ENCODE measurements at regions not wholly inside any gene's neighbourhood (a gene's known extent, or its start where the extent isn't known, plus 50 kb on each side); places are given as distances from the start of the nearest gene placed in this dataset.

DNA sequence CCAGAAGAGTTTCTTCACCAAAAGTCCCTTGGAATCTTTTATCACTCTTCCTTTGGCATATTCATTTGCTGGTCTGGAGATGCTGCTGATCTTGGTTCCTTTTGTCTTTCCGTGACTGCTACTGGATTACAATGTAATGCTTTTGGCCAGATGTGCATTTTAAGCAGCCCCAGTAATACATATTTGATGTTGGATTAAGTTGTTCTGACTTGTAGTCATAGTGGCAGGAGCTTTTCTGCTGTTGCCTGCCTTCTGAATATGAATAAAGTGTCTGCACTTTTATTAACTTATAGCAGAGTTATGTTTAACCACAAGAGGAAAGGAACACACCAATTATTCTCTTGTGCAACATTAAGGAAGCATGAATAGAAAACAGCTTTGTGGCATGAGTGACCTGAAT lies 360.0 kb upstream of the DDI1 start:
- no peak for DNase-seq

DNA sequence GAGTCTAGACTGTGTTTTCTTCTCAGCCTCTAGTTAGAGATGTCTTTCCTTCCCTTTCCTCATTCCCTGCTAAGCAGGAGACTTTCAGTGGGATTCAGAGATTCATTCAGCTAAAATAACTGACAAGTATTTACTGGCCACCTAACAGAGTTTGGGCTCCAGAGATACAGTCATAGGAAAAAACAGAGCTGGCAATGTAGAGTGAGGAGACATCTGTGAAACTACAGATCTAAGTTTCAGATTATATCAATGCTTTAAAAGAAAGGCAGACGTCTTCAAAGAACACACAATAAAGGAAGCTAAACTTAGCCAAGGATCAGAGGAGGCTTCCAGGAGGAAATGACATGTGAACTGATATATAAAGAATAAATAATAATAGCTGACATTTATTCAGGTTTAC lies 355.6 kb upstream of the DDI1 start:
- DNase-seq, result no peak

DNA sequence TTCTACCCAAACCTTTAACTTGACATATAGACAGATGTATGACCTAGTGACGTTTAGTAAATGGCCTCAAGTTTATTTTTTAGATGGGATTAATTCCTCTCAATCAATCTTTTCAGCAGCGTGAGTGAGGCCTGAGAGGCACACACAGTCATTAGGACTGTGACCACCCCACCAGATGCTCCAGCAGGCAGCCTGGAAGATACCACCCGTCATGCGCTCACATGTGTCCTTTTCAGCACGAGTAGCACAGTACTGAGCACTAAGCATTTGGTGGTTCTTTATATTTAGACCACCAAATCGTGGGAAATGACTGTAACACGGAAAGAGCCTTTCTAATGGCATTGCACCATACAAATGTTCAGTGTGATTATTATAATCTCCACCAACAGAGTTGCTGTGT lies 354.6 kb upstream of the DDI1 start:
- no peak for DNase-seq

DNA sequence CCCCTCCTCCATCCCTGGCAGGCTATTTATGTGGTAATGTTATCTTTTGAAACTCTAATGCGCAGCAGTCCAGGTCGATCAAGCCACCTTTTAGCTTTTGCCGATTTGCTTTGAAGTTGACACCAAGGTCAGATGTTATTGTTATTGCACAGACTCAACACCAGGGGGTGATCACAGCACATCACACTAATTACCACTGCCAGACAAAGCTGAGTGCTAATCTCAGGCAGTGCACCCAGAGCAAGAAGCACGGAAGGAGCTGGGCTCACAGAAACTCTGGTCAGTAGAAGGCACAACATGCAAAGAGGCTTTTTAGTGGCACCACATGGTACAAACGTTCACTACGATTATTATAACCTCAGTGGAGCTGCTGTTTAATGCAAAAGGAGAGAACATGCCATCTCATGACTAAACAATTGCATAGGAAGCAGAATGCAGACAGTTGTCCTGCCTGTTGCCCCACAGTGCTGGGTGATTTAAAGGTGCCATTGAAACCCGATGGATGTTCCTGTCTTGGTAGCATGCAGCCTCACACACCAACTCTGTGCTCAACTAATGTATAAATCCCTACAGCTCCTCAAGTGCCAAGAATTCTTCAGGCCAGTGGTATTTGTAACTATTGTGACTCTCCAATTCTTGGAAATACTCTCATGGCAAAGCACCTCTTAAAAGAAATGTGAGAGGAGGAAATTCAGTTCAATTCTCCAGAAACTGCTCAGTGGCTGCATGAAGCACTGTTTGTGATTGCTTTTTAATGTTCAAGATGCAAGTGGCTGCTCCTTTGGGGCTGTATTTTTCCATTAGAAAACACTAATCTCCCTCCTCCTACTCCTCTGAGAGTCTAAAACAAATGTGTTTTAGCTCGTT lies 353.9 kb upstream of the DDI1 start:
- peak; percentile 66 for DNase-seq

DNA sequence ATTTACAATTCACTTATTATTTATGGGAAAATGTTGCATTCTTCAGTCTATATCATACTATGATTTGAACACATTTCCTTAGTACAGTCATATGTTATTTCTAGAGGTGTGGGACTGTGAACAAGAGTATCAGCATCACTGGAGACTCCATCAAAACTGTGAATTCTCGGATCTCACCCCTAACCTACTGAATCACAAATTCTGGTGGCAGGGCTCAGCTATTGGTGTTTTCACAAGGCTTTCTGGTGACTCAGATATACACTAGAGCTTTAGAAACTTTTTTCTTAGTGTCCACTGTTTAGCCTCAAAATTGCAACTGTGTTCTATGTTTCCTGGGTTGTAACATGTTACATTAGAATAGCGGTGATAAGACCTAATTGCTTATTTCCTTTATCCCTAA lies 352.9 kb upstream of the DDI1 start:
- no peak for DNase-seq

DNA sequence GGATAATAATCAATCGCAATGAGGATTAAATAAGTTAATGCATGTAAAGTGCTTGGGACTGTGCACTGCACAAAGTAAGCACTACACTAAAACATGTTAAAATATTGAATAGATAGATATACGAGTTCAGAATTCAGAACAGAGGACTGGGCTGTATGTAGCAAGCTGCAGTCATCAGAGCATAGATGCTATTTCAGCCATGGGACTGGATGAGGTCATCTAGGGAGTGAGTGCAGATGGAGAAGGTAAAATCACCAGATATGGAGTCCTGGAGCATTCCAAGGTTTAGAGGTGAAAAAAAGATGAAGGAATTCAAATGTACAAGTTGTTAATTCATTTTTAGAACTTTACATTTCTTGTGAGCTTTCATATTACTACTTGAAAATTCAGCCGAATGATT lies 347.5 kb upstream of the DDI1 start:
- DNase-seq, result no peak

DNA sequence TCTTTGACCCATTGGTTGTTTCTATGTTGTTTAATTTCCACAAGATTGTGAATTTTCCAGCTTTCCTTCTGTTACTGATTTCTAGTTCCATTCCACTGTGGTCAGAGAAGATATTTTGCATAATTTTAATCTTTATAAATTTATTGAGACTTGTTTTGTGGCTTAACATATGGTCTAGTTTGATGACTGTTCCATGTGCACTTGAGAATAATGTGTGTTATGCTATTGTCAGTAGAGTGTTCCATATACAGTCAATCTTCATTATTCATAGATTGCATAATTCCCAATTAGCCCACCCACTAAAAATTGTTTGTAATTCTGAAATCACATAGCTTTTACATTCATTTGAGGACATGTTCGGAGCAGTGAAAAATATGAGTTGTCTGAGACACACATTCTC lies 346.1 kb upstream of the DDI1 start:
- DNase-seq, result no peak

DNA sequence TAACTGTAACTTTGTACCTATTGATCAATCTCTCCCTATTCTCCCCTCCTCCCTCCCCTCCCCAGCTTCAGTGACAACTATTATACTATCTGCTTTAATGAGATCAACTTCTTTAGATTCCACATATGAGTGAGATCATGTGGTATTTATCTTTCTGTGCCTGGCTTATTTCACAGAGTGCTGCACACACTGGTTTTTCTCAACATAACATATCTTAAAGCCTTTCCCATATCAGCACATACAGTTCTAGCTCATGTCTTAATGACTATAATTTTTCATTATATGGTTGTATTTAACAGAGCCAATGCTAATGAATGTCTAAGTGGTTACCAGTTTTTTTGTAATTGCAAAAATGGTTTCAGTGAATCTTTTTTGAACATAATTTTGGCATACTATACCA lies 340.3 kb upstream of the DDI1 start:
- no peak for DNase-seq

DNA sequence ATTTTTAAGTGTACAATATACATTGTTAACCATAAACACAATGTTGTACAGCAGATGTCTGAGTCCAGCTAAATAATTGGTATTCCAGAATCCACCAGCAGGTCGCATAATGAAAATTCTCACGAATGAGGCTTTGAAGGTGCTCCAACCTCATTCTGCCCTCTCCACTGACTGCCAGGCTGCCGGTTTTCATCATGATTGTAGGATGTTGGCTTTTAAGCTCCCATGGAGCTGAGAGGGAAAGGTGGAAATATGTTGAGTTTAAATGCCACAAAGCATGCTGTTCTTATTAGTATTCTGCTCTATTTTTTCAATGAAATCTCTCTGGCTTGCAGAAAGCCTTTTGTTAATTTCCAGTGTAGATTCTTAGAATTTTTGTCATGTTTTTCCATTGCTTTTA lies 337.2 kb upstream of the DDI1 start:
- DNase-seq, result no peak

DNA sequence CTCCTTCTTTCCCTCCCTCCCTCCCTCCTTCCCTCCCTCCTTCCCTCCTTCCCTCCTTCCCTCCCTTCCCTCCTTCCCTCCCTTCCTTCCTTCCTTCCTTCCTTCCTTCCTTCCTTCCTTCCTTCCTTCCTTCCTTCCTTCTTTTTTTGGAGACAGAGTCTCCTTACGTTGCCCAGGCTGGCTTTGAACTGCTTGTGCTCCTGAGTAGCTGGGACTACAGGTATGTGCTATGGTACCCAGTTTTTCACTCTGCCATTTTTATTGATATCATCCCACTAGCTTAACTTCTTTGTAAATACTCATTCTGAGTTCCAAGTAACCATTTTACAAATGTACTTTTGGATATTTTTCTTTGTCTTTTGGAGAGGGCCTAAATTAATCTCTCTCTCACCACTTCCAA lies 336.8 kb upstream of the DDI1 start:
- no peak for DNase-seq

DNA sequence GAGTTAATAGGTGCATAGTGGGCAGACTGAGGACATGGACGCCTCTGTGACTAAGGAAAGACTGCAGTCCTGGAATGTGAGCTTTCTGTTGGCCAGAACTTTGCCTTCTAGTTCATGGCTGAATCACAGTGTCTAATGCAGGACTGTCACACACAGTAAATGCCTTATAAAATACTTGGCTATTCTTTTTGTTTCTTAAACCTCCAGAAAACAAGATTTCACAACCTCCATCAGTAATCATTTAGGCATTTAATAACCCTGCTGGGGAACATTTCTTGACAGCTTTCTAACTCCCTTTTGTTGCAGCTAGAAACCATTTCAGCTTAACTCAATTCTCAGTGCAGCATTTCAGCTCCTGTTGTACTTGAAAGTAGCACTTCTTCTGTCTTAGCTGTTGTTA lies 335.8 kb upstream of the DDI1 start:
- no peak for DNase-seq

DNA sequence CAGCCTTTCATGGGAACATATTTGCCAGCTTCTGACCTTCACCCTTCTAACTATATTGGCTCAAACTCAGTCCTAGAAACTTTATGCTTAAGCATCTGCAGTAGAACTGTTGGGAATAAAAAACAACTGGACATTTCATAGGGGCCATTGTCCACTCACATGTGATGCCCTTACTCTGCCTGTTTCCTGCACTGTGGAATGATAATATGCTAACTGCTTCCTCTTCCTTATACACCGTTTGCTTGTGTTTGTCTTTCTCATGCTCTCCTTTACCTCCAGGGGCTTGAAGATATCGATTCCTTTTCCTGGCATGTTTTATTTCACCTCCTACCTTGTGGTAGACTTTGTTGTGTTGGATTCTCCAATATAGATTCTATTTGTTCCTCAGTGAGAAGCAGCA lies 333.0 kb upstream of the DDI1 start:
- no peak for DNase-seq

DNA sequence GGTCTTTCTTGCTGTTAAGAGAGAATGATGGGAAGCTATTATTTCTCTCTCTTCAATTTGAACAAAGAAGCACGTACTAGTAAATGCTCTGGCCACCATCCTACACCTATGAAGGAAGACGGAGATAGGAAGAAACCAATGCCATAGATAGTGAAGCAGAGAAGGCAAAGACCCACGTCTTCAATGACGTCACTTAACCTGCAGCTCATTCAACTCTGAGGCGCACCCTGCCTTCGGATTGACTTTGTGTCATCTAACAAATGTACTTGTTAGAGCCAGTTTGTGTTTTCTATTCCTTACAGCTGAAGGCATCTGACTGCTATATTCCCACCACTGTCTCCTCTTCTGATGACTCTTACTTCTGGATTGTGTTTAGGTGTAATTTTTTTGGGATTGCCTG lies 332.5 kb upstream of the DDI1 start:
- DNase-seq, result no peak

DNA sequence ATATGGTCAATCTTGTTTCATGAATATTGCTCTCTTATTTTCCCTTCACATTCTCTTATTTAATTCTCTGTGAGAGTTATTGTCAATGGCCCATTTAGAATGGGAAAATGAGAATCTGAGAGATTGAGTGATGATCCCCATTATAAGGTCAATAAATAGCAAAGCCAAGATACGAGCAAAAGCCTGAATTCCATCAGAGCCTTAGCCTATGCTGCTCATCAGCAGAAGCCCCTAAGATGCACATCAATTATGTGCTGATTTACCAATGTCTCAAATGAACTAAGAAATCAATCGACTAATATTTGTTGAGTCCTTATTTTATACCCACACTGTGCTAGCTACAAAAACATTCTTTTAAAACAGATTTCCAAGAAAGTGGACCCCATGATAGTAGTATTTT lies 330.8 kb upstream of the DDI1 start:
- DNase-seq, result no peak

DNA sequence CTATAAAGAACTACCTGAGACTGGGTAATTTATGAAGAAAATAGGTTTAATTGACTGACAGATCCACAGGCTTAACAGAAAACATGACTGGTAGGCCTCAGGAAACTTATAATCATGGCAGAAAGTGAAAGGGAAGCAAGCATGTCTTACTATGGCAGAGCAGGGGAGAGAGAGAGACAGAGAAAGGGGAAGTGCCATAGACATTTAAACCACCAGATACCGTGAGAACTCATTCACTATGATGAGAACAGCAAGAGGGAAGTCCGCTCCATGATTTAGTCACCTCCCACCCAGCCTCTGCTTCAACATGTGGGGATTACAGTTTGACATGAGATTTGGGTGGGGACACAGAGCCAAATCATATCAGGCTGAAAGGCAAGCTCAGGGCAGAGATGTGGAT lies 327.1 kb upstream of the DDI1 start:
- DNase-seq, result no peak

DNA sequence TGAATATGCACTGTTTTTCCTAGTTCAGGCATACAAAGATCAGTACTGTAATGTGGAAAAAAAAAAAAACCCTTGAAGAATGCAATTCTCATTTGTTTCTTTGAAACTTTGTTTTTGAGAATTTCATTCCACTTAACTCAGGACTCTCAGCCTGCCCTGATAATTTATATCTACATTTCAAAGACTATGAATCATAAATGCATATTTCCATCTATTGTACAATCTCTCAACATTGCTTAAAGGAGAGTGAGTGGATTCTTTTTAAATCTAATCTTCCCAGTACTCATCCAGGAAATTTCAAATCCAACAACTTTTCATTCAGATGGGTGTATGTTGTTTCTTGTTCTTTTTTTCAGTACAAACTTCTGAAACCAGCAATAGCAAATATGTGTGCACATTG lies 322.2 kb upstream of the DDI1 start:
- DNase-seq, result no peak

DNA sequence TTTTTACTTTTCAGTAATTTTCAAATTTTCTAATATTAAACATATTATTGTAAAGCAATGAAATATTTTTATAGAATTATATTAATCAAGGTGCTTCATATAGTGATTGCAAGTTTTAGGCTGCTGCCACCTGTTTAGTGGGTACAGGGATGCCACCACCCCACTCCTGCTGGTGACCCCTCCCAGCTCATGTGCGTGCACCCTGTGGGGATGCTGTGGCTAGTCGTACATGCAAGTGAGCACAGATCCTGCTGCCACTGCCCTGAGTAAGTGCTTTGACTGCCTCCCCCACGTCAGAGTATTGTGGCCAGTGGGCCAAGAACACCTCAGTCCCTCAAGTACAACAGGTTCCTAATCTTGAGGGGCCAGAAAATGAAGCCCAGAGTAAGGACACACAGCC lies 320.1 kb upstream of the DDI1 start:
- DNase-seq, result no peak

DNA sequence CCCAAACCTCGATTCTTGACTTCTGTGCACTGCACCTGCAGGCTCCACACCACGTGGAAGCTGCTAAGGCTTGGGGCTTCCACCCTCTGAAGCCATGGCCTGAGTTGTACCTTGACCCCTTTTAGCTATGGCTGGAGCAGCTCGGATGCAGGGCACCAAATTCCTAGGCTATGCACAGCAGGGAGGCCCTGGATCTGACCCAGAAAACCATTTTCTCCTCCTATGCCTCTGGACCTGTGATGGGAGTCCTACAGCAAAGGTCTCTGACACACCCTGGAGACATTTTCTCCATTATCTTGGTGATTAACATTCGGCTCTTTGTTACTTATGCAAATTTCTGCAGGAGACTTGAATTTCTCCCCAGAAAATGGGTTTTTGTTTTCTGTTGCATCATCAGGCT lies 309.2 kb upstream of the DDI1 start:
- DNase-seq, result no peak

DNA sequence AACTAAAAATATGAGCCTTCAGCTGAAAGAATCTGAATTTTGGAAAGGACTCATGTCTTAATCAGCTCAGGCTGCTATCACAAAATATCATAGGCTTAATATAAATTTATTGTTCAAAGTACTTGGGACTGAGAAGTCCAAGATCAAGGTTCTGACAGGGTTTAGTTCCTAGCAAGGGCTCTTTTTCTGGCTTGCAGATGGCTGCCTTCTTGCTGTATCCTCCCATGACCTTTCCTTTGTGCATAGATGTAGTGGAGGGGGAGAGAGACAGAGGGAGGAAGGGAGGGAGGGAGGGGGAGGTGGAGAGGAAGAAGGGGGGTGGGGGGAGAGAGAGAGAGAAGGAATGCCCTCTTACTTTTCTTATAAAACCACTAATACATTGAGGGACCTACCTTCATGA lies 306.8 kb upstream of the DDI1 start:
- no peak for DNase-seq

DNA sequence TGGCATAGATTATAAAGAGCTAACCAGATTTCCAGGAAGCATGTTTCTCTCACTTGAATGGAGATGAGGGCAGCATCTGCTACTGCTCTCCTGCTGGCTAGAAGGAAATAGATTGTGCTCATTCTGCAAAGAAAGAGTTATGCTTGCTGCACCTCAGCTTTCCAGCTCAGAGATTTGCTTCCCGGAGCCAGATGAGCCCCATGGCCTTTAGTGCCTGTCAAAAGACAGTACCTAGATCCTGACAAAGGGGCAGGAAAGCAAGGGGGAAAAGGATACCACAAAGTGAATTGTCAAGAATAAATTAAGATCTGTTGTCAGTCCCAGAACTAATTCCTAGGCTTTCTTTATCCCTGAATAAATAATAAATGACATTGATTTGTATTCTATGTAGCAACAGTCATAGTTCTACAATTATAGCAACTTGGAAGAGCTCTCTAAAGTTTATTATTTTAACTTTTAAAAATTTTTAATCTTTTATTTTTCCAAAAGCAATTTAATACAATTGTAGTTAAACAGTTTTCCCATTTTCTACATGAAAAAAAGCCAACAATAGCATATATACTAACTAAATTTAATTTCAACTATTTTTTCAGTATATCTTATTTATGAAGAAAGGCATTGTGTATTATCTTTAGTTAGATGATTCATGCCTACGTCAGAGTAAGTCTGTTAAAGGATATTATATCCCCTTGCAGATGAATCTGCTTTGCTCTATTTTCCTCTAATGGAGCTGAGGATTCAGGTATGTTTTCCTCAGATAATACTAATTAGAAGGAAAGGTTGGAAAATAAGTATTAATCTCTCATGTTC lies 306.1 kb upstream of the DDI1 start:
- DNase-seq, result no peak

DNA sequence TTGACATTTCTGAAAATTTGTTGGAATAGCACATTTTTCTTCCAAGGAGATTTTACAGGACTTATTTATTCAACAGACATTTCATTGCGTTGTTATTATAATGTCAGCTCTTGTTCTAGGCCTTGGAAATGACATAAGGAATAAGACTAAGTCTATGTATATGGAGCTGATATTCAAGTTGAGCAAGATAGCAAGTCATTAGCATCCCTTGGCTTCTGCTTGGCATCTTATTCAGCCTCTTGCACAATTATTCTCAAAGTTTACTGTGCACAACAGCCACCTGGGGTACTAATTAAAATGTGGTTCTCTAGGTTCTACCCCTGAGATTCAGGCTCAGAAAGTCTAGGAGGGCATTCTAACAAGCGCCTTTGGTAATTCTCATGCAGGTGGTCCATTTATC lies 304.8 kb upstream of the DDI1 start:
- DNase-seq, result no peak

DNA sequence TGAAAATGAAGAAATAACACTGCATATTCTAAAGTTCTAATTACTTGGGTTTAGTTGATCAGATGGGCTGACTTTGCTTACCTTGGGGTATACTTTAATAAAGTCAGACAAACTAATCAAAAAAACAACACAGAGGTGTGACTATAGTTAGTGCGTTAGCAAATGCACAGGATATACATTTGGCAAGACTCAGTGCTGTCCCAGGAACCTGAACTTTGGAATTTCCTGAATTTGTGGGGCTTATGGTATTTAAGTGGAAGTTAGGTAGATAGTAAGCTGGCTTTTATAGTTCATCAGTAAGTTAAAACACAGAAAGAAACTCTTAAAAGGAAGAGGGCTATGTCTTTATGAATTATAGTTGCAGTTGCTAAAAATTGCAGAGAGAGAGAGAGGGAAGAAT lies 302.6 kb upstream of the DDI1 start:
- DNase-seq, result no peak

DNA sequence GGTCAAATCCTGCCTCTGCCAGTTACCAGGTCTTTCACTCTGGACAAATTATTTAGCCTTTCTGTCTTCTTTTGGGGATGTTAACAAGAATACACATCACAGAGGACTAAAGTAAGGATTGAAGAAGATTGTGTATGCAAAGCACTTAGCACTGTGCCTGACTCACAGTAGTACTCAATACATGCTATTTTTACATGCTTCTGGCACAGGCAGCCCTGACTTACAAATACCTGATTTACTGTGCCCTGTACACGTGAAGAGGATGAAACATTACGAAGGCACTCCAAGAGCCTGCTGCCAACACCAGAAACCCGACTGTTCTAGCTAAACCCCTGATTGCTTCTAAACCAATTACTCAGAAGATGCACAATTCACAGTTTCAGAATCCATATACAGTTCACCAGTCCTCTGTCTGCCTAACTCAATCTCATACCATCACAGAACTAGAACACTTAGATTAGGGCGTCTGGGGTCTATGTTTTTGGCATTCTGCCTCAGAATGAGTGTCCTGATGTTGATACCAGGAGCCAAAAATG lies 300.9 kb upstream of the DDI1 start:
- no peak for DNase-seq

DNA sequence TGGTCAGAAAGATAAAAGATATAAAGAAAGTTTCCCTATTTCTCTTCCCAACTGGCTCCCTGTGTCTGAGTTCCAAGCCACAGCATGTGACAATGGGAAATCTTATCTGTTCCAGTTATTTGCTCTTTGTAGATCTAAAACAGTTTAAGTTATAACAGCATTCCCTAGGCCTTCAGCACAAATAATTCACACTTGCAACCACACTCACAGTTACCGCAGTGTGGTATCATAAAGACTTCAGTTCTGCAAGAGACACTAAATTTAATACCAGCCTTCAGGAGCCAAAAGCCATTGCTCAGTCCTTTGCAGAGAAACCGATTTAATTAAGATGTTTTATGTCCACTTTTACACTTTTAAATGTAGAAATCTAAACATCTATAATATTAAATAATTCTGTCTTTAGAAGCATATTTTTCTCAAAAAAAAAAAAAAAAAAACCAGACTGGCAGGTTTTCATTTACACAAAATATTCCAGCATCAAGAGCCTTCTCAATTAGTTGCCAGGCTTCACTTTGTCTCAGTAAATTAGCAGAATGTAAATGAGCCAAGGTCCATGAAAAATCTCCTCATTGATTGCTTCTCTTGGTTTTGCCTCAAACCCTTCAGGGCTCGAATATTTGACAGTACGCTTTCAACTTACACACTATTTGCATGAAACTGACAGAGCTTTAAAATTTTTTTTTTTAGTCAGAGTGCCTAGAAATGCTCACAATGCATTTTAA lies 300.0 kb upstream of the DDI1 start:
- no peak for DNase-seq

All from CD4-positive, alpha-beta T cell treated with Interleukin-10 for 1 hour (primary cell).